CD14-positive monocyte (primary cell): ENCODE measurements at regions not wholly inside any gene's neighbourhood (a gene's known extent, or its start where the extent isn't known, plus 50 kb on each side); places are given as distances from the start of the nearest gene placed in this dataset.

Experiments used
- DNase-seq, 3 donors: peaks; one replicate each; pipeline ENCODE4 v3.0.0-alpha.2; 2011 to 2022
- H2AFZ ChIP-seq: 2 replicates; pipeline ENCODE4 v1.6.0; 2012; ENCODE audit warnings: mild to moderate bottlenecking, low read depth, low read length, inconsistent platforms; ENCODE audit not compliant: insufficient read depth, poor library complexity, severe bottlenecking
- H3K27ac ChIP-seq, 2 donors: 1 replicate in 1 of 2; 2 replicates in 1 of 2; pipeline ENCODE4 v1.5.1; 2012 to 2013; ENCODE audit warnings: low read length in 2 of 2, control low read depth in 1 of 2, inconsistent platforms in 1 of 2, low read depth in 1 of 2, mild to moderate bottlenecking in 1 of 2
- H3K27me3 ChIP-seq, 2 donors: one replicate each; pipeline versions ENCODE4 v1.6.0 to v1.6.1; 2011 to 2013; ENCODE audit warnings: low read length in 2 of 2; ENCODE audit not compliant: control insufficient read depth in 2 of 2, insufficient read depth in 2 of 2
- H3K36me3 ChIP-seq, 2 donors: replicated peaks in 1 of 2; 1 replicate in 1 of 2; 2 replicates in 1 of 2; pipeline versions ENCODE4 v1.5.1 to v1.6.1; 2012 to 2013; ENCODE audit warnings: low read length in 2 of 2, control low read depth in 1 of 2, inconsistent platforms in 1 of 2, mild to moderate bottlenecking in 1 of 2; ENCODE audit not compliant: insufficient read depth in 2 of 2, control insufficient read depth in 1 of 2
- H3K4me1 ChIP-seq, 2 donors: 1 replicate in 1 of 2; 2 replicates in 1 of 2; pipeline versions ENCODE4 v1.5.1 to v1.6.1; 2012 to 2013; ENCODE audit warnings: low read length in 2 of 2, control low read depth in 1 of 2, inconsistent platforms in 1 of 2, mild to moderate bottlenecking in 1 of 2, moderate library complexity in 1 of 2; ENCODE audit not compliant: insufficient read depth in 2 of 2, control insufficient read depth in 1 of 2
- H3K4me2 ChIP-seq: replicated peaks from 2 replicates; pipeline ENCODE3; 2012; ENCODE audit warnings: low read length, moderate library complexity, mild to moderate bottlenecking; ENCODE audit not compliant: poor library complexity, severe bottlenecking; ENCODE audit errors: extremely low read depth
- H3K4me3 ChIP-seq, 3 experiments: fragments of 200-600 bp in 1 of 3; sonication (generic) in 1 of 3; replicated peaks in 1 of 3; 1 replicate in 2 of 3; 2 replicates in 1 of 3; pipeline ENCODE4 v1.5.1; 2011 to 2013; ENCODE audit warnings: low read length in 3 of 3, mild to moderate bottlenecking in 3 of 3, control low read depth in 2 of 3, low read depth in 2 of 3, inconsistent platforms in 1 of 3, moderate library complexity in 1 of 3
- H3K79me2 ChIP-seq: 2 replicates; pipeline ENCODE4 v1.6.0; 2012; ENCODE audit warnings: mild to moderate bottlenecking, control low read depth, inconsistent platforms, low read length, moderate library complexity; ENCODE audit not compliant: insufficient read depth
- H3K9ac ChIP-seq: 2 replicates; pipeline ENCODE4 v1.6.0; 2017; ENCODE audit warnings: low read length, mild to moderate bottlenecking; ENCODE audit not compliant: insufficient read depth, poor library complexity, severe bottlenecking
- H3K9me3 ChIP-seq, 2 donors: replicated peaks in 1 of 2; 1 replicate in 1 of 2; 2 replicates in 1 of 2; pipeline versions ENCODE4 v1.5.1 to v1.6.1; 2012 to 2013; ENCODE audit warnings: low read length in 2 of 2, control low read depth in 1 of 2; ENCODE audit not compliant: control insufficient read depth in 1 of 2, insufficient read depth in 1 of 2
- H4K20me1 ChIP-seq: 2 replicates; pipeline ENCODE4 v1.6.0; 2012; ENCODE audit warnings: mild to moderate bottlenecking, low read length, control low read depth, moderate library complexity; ENCODE audit not compliant: insufficient read depth
- H3K27ac Mint-ChIP-seq, 7 donors: one replicate each; pipeline ENCODE4 v1.8.0; 2020; ENCODE audit warnings: mild to moderate bottlenecking in 7 of 7, mixed read lengths in 7 of 7, moderate library complexity in 6 of 7, inconsistent platforms in 2 of 7
- H3K27me3 Mint-ChIP-seq, 3 donors: one replicate each; pipeline ENCODE4 v1.8.0; 2021 to 2022; ENCODE audit warnings: low read depth in 3 of 3, mild to moderate bottlenecking in 3 of 3, mixed read lengths in 3 of 3, moderate library complexity in 3 of 3, inconsistent platforms in 1 of 3
- H3K36me3 Mint-ChIP-seq, 2 donors: one replicate each; pipeline ENCODE4 v1.8.0; 2020; ENCODE audit warnings: mixed read lengths in 2 of 2, inconsistent platforms in 1 of 2, mild to moderate bottlenecking in 1 of 2
- H3K4me1 Mint-ChIP-seq: one replicate; pipeline ENCODE4 v1.8.0; 2020; ENCODE audit warnings: mild to moderate bottlenecking, mixed read lengths
- H3K4me3 Mint-ChIP-seq, 2 donors: one replicate each; pipeline ENCODE4 v1.8.0; 2020; ENCODE audit warnings: mild to moderate bottlenecking in 2 of 2, mixed read lengths in 2 of 2, moderate library complexity in 1 of 2
- H3K9me3 Mint-ChIP-seq, 7 donors: one replicate each; pipeline ENCODE4 v1.8.0; 2020 to 2022; ENCODE audit warnings: mixed read lengths in 7 of 7, mild to moderate bottlenecking in 6 of 7, moderate library complexity in 6 of 7, inconsistent platforms in 2 of 7
- CTCF ChIP-seq: fragments of 200-600 bp; IDR thresholded peaks from one replicate; pipeline ENCODE4 v1.8.0; 2022; ENCODE audit warnings: antibody characterized with exemption, mild to moderate bottlenecking
- WGBS: methylation state at CpG from one replicate; pipeline ENCODE4 v1.1.5; 2013; ENCODE audit warnings: missing lambda C conversion rate; ENCODE audit not compliant: insufficient coverage; 5-methylcytosine and 5-hydroxymethylcytosine counted together
- intact Hi-C, 2 donors: fragments of 100-400 bp; cut with micrococcal nuclease; formaldehyde crosslinking; loops; one replicate each; pipeline versions ENCODE4 v1.15.0 to v1.15.1; 2023

GRCh38 chr7:42677751-42678699 is 233.8 kb downstream of the C7orf25 start:
- Mint-ChIP-seq H3K36me3 (no peaks in the 10 kb centered on the region), H3K27me3 (peaks cover 0 to 1% (median 0%) of the 10 kb centered on the region in 3 donors), H3K9me3 (peaks cover 1 to 7% (median 3%) of the 10 kb centered on the region in 7 donors), H3K4me1 (no peaks in the 10 kb centered on the region), H3K27ac (no peak overlapping the region), H3K4me3 (no peak overlapping the region)
- H3K9ac ChIP-seq: no peak overlapping the region
- no peak for DNase-seq
- no peaks in the 10 kb centered on the region for H3K36me3 ChIP-seq
- no peaks in the 10 kb centered on the region for H3K27me3 ChIP-seq
- no peak for TF ChIP-seq CTCF
- no peaks in the 10 kb centered on the region for H3K79me2 ChIP-seq
- WGBS: no CpG with 5 or more reads among the region's 3 CpGs
- no peaks in the 10 kb centered on the region for H3K4me1 ChIP-seq
- no peak overlapping the region for H3K4me2 ChIP-seq
- H2AFZ ChIP-seq: no peak overlapping the region
- no peak overlapping the region for H3K27ac ChIP-seq
- no peaks in the 10 kb centered on the region for H4K20me1 ChIP-seq
- H3K9me3 ChIP-seq: no peaks in the 10 kb centered on the region
- H3K4me3 ChIP-seq: no peak overlapping the region
- intact Hi-C loops: no loop called here

- no peak for TF ChIP-seq CTCF
- H3K4me2 ChIP-seq: no peak overlapping the region
- no peaks in the 10 kb centered on the region for H3K4me1 ChIP-seq
- H3K79me2 ChIP-seq: no peaks in the 10 kb centered on the region
- H3K9me3 Mint-ChIP-seq: peaks cover 0 to 3% (median 1%) of the 10 kb centered on the region in 7 donors
- no peaks in the 10 kb centered on the region for H4K20me1 ChIP-seq
- intact Hi-C loops: no loop called here
- H3K4me3 ChIP-seq: no peak overlapping the region
- no peaks in the 10 kb centered on the region for H3K4me1 Mint-ChIP-seq
- H2AFZ ChIP-seq: no peak overlapping the region
- H3K4me3 Mint-ChIP-seq: no peak overlapping the region
- H3K27ac ChIP-seq: no peak overlapping the region
- no peak overlapping the region for H3K27ac Mint-ChIP-seq
- no peak for DNase-seq
- H3K27me3 ChIP-seq: no peaks in the 10 kb centered on the region
- no peaks in the 10 kb centered on the region for H3K36me3 Mint-ChIP-seq
- no peaks in the 10 kb centered on the region for H3K36me3 ChIP-seq
- H3K9me3 ChIP-seq: no peaks in the 10 kb centered on the region
- H3K27me3 Mint-ChIP-seq: peaks cover 0 to 1% (median 0%) of the 10 kb centered on the region in 3 donors
- H3K9ac ChIP-seq: no peak overlapping the region
Observed at GRCh38 chr7:42674541-42674940, 237.3 kb downstream of the C7orf25 start.
